H1 (cell line): ENCODE measurements at regions not wholly inside any gene's neighbourhood (a gene's known extent, or its start where the extent isn't known, plus 50 kb on each side); places are given as distances from the start of the nearest gene placed in this dataset.

Source experiments
- CTCF ChIA-PET: fragments of 300-600 bp; sonication (Branson Sonifier 250); formaldehyde crosslinking; loops from one replicate; lab custom pipeline; 2021; ENCODE audit not compliant: partially characterized antibody; lab: Charles Lee
- POLR2A ChIA-PET: fragments of 300-600 bp; sonication (Branson Sonifier 250); formaldehyde crosslinking; loops from one replicate; lab custom pipeline; 2021; ENCODE audit warnings: inconsistent platforms; ENCODE audit not compliant: partially characterized antibody; lab: Charles Lee
- DNase-seq, 2 experiments: peaks; one replicate each; pipeline versions ENCODE4 v3.0.0 to v3.0.0-alpha.2; 2010 to 2022; ENCODE audit warnings: low spot score in 2 of 2, low read depth in 1 of 2, mixed read lengths in 1 of 2
- FAIRE-seq: peaks from 2 replicates; lab custom pipeline; 2011; peaks lifted over from hg19 to GRCh38; lab: Jason Lieb, UNC
- H2AFZ ChIP-seq: 2 replicates; pipeline ENCODE4 v1.8.1; 2012; ENCODE audit warnings: low read length, inconsistent platforms
- H2AK5ac ChIP-seq: 2 replicates; pipeline ENCODE4 v1.6.1; 2013; ENCODE audit warnings: low read depth, low read length
- H2BK120ac ChIP-seq: replicated peaks from 2 replicates; pipeline ENCODE3; 2013; ENCODE audit warnings: low read depth, low read length, inconsistent platforms
- H2BK12ac ChIP-seq: 2 replicates; pipeline ENCODE4 v1.6.1; 2013; ENCODE audit warnings: low read depth, low read length
- H2BK15ac ChIP-seq: 2 replicates; pipeline ENCODE4 v1.6.1; 2013; ENCODE audit warnings: low read length
- H2BK20ac ChIP-seq: 2 replicates; pipeline ENCODE4 v1.6.1; 2013; ENCODE audit warnings: low read length
- H2BK5ac ChIP-seq: 2 replicates; pipeline ENCODE4 v1.6.1; 2013; ENCODE audit warnings: low read depth, low read length
- H3K14ac ChIP-seq: 2 replicates; pipeline ENCODE4 v1.6.1; 2013; ENCODE audit warnings: inconsistent platforms; ENCODE audit not compliant: insufficient read length
- H3K18ac ChIP-seq: 2 replicates; pipeline ENCODE4 v1.6.1; 2013; ENCODE audit warnings: low read length; ENCODE audit errors: extremely low read depth
- H3K23ac ChIP-seq: 2 replicates; pipeline ENCODE4 v1.6.1; 2013; ENCODE audit warnings: inconsistent platforms; ENCODE audit not compliant: insufficient read length
- H3K23me2 ChIP-seq: 2 replicates; pipeline ENCODE4 v1.6.1; 2013; ENCODE audit warnings: low read depth, low read length
- H3K27ac ChIP-seq: 2 replicates; pipeline ENCODE4 v1.6.1; 2011; ENCODE audit warnings: low read depth, low read length, inconsistent platforms
- H3K27me3 ChIP-seq, 4 experiments: replicated peaks in 1 of 4; 1 replicate in 1 of 4; 2 replicates in 3 of 4; pipeline versions ENCODE4 v1.6.1 to v1.8.1; 2011 to 2013; ENCODE audit warnings: low read length in 3 of 4, mild to moderate bottlenecking in 3 of 4, inconsistent platforms in 2 of 4, mixed read lengths in 2 of 4, moderate library complexity in 1 of 4; ENCODE audit not compliant: control insufficient read depth in 3 of 4, insufficient read depth in 3 of 4; ENCODE audit errors: extremely low read depth in 1 of 4
- H3K36me3 ChIP-seq, 4 experiments: 2 replicates each; pipeline versions ENCODE4 v1.6.1 to v1.8.1; 2011 to 2013; ENCODE audit warnings: mild to moderate bottlenecking in 4 of 4, low read length in 3 of 4, moderate library complexity in 2 of 4, control low read depth in 1 of 4, inconsistent platforms in 1 of 4; ENCODE audit not compliant: insufficient read depth in 4 of 4, control insufficient read depth in 2 of 4
- H3K4ac ChIP-seq: replicated peaks from 2 replicates; pipeline ENCODE3; 2013; ENCODE audit warnings: low read length, low read depth, mixed read lengths, inconsistent platforms; ENCODE audit not compliant: insufficient read length
- H3K4me1 ChIP-seq, 4 experiments: replicated peaks in 1 of 4; 1 replicate in 1 of 4; 2 replicates in 3 of 4; pipeline versions ENCODE4 v1.6.1 to v1.8.1; 2011 to 2013; ENCODE audit warnings: low read length in 3 of 4, inconsistent platforms in 2 of 4, mixed read lengths in 1 of 4; ENCODE audit not compliant: insufficient read depth in 4 of 4, control insufficient read depth in 3 of 4
- H3K4me2 ChIP-seq, 2 experiments: 2 replicates each; pipeline versions ENCODE4 v1.6.1 to v1.8.1; 2011 to 2013; ENCODE audit warnings: low read depth in 2 of 2, low read length in 2 of 2, control low read depth in 1 of 2, inconsistent platforms in 1 of 2, mild to moderate bottlenecking in 1 of 2; ENCODE audit not compliant: insufficient read depth in 1 of 2
- H3K4me3 ChIP-seq, 4 experiments: fragments of 200-600, 300-600 bp in 1 of 4; sonication (generic), shearing (Covaris generic), sonication (Bioruptor Twin) in 1 of 4; 2 replicates each; pipeline versions ENCODE4 v1.5.1 to v1.8.1; 2011 to 2016; ENCODE audit warnings: low read length in 4 of 4, low read depth in 3 of 4, control low read depth in 2 of 4, inconsistent platforms in 2 of 4, mild to moderate bottlenecking in 2 of 4, mixed read lengths in 1 of 4, moderate library complexity in 1 of 4; ENCODE audit not compliant: insufficient read depth in 2 of 4; ENCODE audit errors: extremely low read depth in 1 of 4
- H3K56ac ChIP-seq: replicated peaks from 2 replicates; pipeline ENCODE3; 2013; ENCODE audit warnings: low read depth, mild to moderate bottlenecking, mixed read lengths, low read length, inconsistent platforms; ENCODE audit not compliant: insufficient read length
- H3K79me1 ChIP-seq: 2 replicates; pipeline ENCODE4 v1.6.1; 2013; ENCODE audit warnings: low read depth, low read length, control low read depth
- H3K79me2 ChIP-seq, 2 experiments: 2 replicates each; pipeline versions ENCODE4 v1.6.1 to v1.8.1; 2012 to 2013; ENCODE audit warnings: low read length in 2 of 2, mild to moderate bottlenecking in 2 of 2, inconsistent platforms in 1 of 2; ENCODE audit not compliant: insufficient read depth in 2 of 2, control insufficient read depth in 1 of 2
- H3K9ac ChIP-seq, 4 experiments: replicated peaks in 1 of 4; 1 replicate in 1 of 4; 2 replicates in 3 of 4; pipeline versions ENCODE4 v1.6.1 to v1.8.1; 2011 to 2013; ENCODE audit warnings: low read depth in 3 of 4, low read length in 3 of 4, control low read depth in 2 of 4, mild to moderate bottlenecking in 2 of 4, moderate library complexity in 2 of 4, inconsistent platforms in 1 of 4; ENCODE audit errors: extremely low read depth in 1 of 4
- H3K9me3 ChIP-seq, 2 experiments: 2 replicates each; pipeline versions ENCODE4 v1.6.1 to v1.8.1; 2012 to 2013; ENCODE audit warnings: mild to moderate bottlenecking in 2 of 2, moderate library complexity in 2 of 2, control low read depth in 1 of 2, inconsistent platforms in 1 of 2, low read depth in 1 of 2, low read length in 1 of 2, mixed read lengths in 1 of 2; ENCODE audit not compliant: insufficient read depth in 2 of 2
- H4K20me1 ChIP-seq, 2 experiments: replicated peaks in 1 of 2; 2 replicates each; pipeline versions ENCODE3 to v1.8.1; 2011 to 2013; ENCODE audit warnings: inconsistent platforms in 2 of 2, low read length in 2 of 2, mild to moderate bottlenecking in 1 of 2; ENCODE audit not compliant: insufficient read depth in 2 of 2, control insufficient read depth in 1 of 2
- H4K5ac ChIP-seq: 2 replicates; pipeline ENCODE4 v1.6.1; 2013; ENCODE audit warnings: low read length, low read depth, mixed read lengths, inconsistent platforms; ENCODE audit not compliant: insufficient read length
- H4K8ac ChIP-seq: 2 replicates; pipeline ENCODE4 v1.8.0; 2013; ENCODE audit warnings: mild to moderate bottlenecking, moderate library complexity, low read length, inconsistent platforms; ENCODE audit not compliant: insufficient read depth; ENCODE audit errors: extremely low read depth
- H4K91ac ChIP-seq: replicated peaks from 2 replicates; pipeline ENCODE3; 2013; ENCODE audit warnings: low read length, mixed read lengths, inconsistent platforms; ENCODE audit not compliant: insufficient read length
- CTBP2 ChIP-seq: IDR thresholded peaks from 2 replicates; pipeline ENCODE4 v1.7.0; 2011; ENCODE audit warnings: borderline replicate concordance, mild to moderate bottlenecking, moderate library complexity, mixed read lengths, low read length; ENCODE audit not compliant: insufficient read depth, insufficient read length
- EP300 ChIP-seq, 2 experiments: IDR thresholded peaks; 1 replicate in 1 of 2; 2 replicates in 1 of 2; pipeline ENCODE4 v1.6.1; 2011 to 2012; ENCODE audit warnings: low read depth in 2 of 2, low read length in 2 of 2, mild to moderate bottlenecking in 2 of 2, borderline replicate concordance in 1 of 2, inconsistent platforms in 1 of 2, moderate library complexity in 1 of 2
- KDM4A ChIP-seq: IDR thresholded peaks from one replicate; pipeline ENCODE4 v1.7.1; 2012; ENCODE audit warnings: low read depth, mild to moderate bottlenecking, moderate library complexity, low read length, inconsistent platforms; ENCODE audit not compliant: severe bottlenecking
- NANOG ChIP-seq: IDR thresholded peaks from 2 replicates; pipeline ENCODE4 v1.6.1; 2011; ENCODE audit warnings: low read length, low read depth, mild to moderate bottlenecking, inconsistent platforms; ENCODE audit not compliant: insufficient read depth, poor library complexity, severe bottlenecking
- PHF8 ChIP-seq: fragments of 200-600 bp; sonication (generic); conservative IDR thresholded peaks from 2 replicates; pipeline ENCODE4 v1.7.1; 2012; ENCODE audit warnings: low read depth, mild to moderate bottlenecking, inconsistent platforms, low read length, moderate library complexity
- POLR2A ChIP-seq, 2 experiments: IDR thresholded peaks; 1 replicate in 1 of 2; 2 replicates in 1 of 2; pipeline ENCODE4 v1.6.1; 2011; ENCODE audit warnings: low read depth in 2 of 2, low read length in 2 of 2, mild to moderate bottlenecking in 2 of 2; ENCODE audit errors: control extremely low read depth in 1 of 2
- POLR2AphosphoS5 ChIP-seq: IDR thresholded peaks from 2 replicates; pipeline ENCODE4 v1.6.1; 2011; ENCODE audit warnings: low read depth, low read length
- SAP30 ChIP-seq: fragments of 300-600 bp; sonication (generic); IDR thresholded peaks from 2 replicates; pipeline ENCODE4 v1.7.1; 2012; ENCODE audit warnings: low read length, moderate library complexity, mild to moderate bottlenecking, inconsistent platforms; ENCODE audit not compliant: insufficient read depth, insufficient replicate concordance
- SIRT6 ChIP-seq: IDR thresholded peaks from one replicate; pipeline ENCODE4 v1.7.1; 2012; ENCODE audit warnings: low read length, inconsistent platforms
- SIX5 ChIP-seq: IDR thresholded peaks from 2 replicates; pipeline ENCODE4 v1.6.1; 2011; ENCODE audit warnings: mild to moderate bottlenecking, low read depth, low read length
- TAF1 ChIP-seq: IDR thresholded peaks from 2 replicates; pipeline ENCODE4 v1.6.1; 2011; ENCODE audit warnings: mild to moderate bottlenecking, low read depth, low read length
- WGBS, 2 experiments: shearing (Covaris generic) in 1 of 2; methylation state at CpG; one replicate each; pipeline versions ENCODE4 v1.1.6 to v1.1.7; 2013 to 2015; ENCODE audit warnings: low lambda C conversion rate in 2 of 2, mixed read lengths in 2 of 2, inconsistent platforms in 1 of 2, low coverage in 1 of 2, missing lambda C conversion rate in 1 of 2; ENCODE audit not compliant: insufficient replicate concordance in 2 of 2, insufficient coverage in 1 of 2, insufficient read length in 1 of 2; ENCODE audit errors: extremely low coverage in 1 of 2, missing lambda C conversion rate in 1 of 2; 5-methylcytosine and 5-hydroxymethylcytosine counted together

DNA sequence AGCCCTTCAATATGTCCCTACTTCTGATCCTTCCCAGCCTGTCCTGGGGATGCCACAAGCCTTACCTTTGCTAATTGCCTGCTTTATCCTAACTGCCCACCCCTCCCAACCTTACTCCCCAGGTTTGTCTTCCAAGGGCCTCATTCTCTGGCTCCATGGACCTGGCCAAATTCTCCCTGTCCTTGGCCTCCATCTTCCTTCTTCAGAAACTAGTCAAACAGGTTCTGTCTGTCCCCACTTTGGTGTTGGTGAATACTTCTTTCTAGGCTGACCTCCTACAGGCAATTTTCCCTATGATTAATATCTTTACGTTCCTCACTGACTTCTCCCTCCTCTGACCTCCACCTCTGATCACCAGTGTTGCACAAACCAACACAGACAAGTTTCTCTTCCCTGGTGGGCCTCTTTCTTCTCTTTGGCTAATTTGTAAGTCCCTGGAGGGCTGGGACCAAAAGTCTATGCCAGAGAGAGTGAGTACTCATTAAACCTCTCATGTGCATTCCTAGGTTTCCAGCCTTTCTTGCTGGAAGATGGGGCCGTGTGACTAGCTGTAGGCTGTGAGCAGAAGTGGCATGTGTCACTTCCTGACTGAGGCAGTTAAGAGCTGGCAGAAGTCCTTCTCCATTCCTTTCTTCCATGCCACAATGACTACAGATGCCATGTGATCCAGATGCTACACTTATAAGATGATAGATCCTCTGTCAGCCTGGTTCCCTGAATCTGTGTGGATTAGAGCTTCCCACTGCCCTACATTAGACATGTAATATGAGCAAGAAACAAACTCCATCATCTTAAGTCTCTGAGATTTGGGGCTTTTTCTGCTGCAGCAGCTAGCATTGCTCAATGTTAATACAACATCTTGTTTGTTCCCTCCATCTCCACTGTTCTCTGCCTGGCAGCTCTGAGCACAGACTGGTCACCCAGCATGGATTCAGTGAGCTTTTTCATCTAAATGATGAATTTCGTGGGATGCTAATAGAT, 382.7 kb downstream of the RPS24 start:
- H3K4me1 ChIP-seq = peaks cover 3 to 15% (median 7%) of the 10 kb centered on the region in 4 experiments; a peak in 6 of 7 replicates
- H3K79me1 ChIP-seq = no peaks in the 10 kb centered on the region
- ChIA-PET CTCF (interaction anchor here (0.6 to 1.8 kb wide), 6 partner anchors 15 to 370 kb away, joined by 3 to 5 read pairs (median 4); no protein-coding TSS in a partner anchor), POLR2A (interaction anchor here (0.9 kb wide), 1 partner anchor 8 kb away, joined by 4 read pairs; no protein-coding TSS in a partner anchor)
- no peak overlapping the region for H2AK5ac ChIP-seq
- H2BK20ac ChIP-seq = no peak overlapping the region
- H3K27ac ChIP-seq = no peak overlapping the region; the same call in 1 of the 2 replicates
- no peak overlapping the region for H3K18ac ChIP-seq
- peak overlapping the region; percentile 65 for H2BK15ac ChIP-seq
- no peaks in the 10 kb centered on the region for H4K20me1 ChIP-seq
- no peak overlapping the region for H3K23ac ChIP-seq
- no peak overlapping the region for H4K91ac ChIP-seq
- H3K27me3 ChIP-seq = no peaks in the 10 kb centered on the region; a peak in 1 of 7 replicates
- H2BK12ac ChIP-seq = no peak overlapping the region
- no peak overlapping the region for H3K4me3 ChIP-seq
- no peak for FAIRE-seq
- no peak overlapping the region for H3K56ac ChIP-seq
- H2BK120ac ChIP-seq = no peak overlapping the region
- no peaks in the 10 kb centered on the region for H3K36me3 ChIP-seq
- DNase-seq = no peak
- no peak overlapping the region for H4K5ac ChIP-seq
- no peaks in the 10 kb centered on the region; the same call in 1 of the 2 replicates for H3K23me2 ChIP-seq
- no peak overlapping the region for H3K9ac ChIP-seq
- H4K8ac ChIP-seq = no peak overlapping the region
- H3K4me2 ChIP-seq = no peak overlapping the region
- H3K14ac ChIP-seq = no peak overlapping the region
- peak overlapping the region; percentile 8; the same call in 1 of the 2 replicates for H2BK5ac ChIP-seq
- H3K79me2 ChIP-seq = no peaks in the 10 kb centered on the region
- 84% methylated on average over 3 of the region's 3 CpGs; no CpG with 5 or more reads in 1 of the 2 experiments for WGBS, 2 experiments
- no peak overlapping the region for H2AFZ ChIP-seq
- H3K9me3 ChIP-seq = no peaks in the 10 kb centered on the region
- H3K4ac ChIP-seq = no peak overlapping the region
- TF ChIP-seq NANOG (no peak), POLR2AphosphoS5 (no peak), SIRT6 (no peak), SIX5 (no peak), CTBP2 (no peak), TAF1 (no peak), SAP30 (no peak), EP300 (IDR thresholded peaks at IDR 0.05; ENCODE audit: borderline replicate concordance in 1 of 2, low read depth in 2 of 2, low read length in 2 of 2) (no peak), PHF8 (no peak), POLR2A (IDR thresholded peaks at IDR 0.05; ENCODE audit: control extremely low read depth in 1 of 2, low read depth in 2 of 2, low read length in 2 of 2) (no peak), KDM4A (no peak)
